HEK293 (cell line): ENCODE measurements at regions not wholly inside any gene's neighbourhood (a gene's known extent, or its start where the extent isn't known, plus 50 kb on each side); places are given as distances from the start of the nearest gene placed in this dataset.

Experiments
- CTCF ChIA-PET: fragments of 350-600 bp; formaldehyde crosslinking; extraction: SDS; loops from one replicate; lab custom pipeline; 2021; ENCODE audit warnings: antibody characterized with exemption; lab: Yijun Ruan, JAX
- POLR2A ChIA-PET: fragments of 300-600 bp; formaldehyde crosslinking; extraction: SDS; loops from one replicate; lab custom pipeline; 2020; ENCODE audit warnings: antibody characterized with exemption, inconsistent platforms; lab: Yijun Ruan, JAX
- H3K27ac ChIP-seq: fragments of 200-500 bp; sonication (Bioruptor generic); 2 replicates; pipeline ENCODE4 v1.5.1; 2014; ENCODE audit warnings: low read depth, low read length, control low read depth, inconsistent platforms; ENCODE audit errors: extremely low read depth
- H3K36me3 ChIP-seq, 2 experiments: fragments of 200-500 bp in 1 of 2; sonication (Bioruptor generic) in 1 of 2; 1 replicate in 1 of 2; 2 replicates in 1 of 2; pipeline ENCODE4 v1.5.1; 2014 to 2017; ENCODE audit warnings: inconsistent platforms in 2 of 2, low read length in 2 of 2; ENCODE audit not compliant: control insufficient read depth in 2 of 2, insufficient read depth in 1 of 2
- H3K4me1 ChIP-seq: fragments of 200-500 bp; sonication (Bioruptor generic); 2 replicates; pipeline ENCODE4 v1.5.1; 2014; ENCODE audit warnings: mild to moderate bottlenecking, low read length, inconsistent platforms; ENCODE audit not compliant: control insufficient read depth, insufficient read depth
- H3K4me3 ChIP-seq: 2 replicates; pipeline ENCODE4 v1.5.1; 2011; ENCODE audit warnings: low read depth, mild to moderate bottlenecking, control low read depth, low read length, moderate library complexity
- H3K9me3 ChIP-seq: fragments of 200-500 bp; sonication (Bioruptor generic); 2 replicates; pipeline ENCODE4 v1.5.1; 2014; ENCODE audit warnings: low read depth, low read length, inconsistent platforms; ENCODE audit not compliant: control insufficient read depth, insufficient read depth
- IKZF3 ChIP-seq: fragments of 450-650 bp; IDR thresholded peaks from 2 replicates; pipeline ENCODE4 v1.5.0; 2018; ENCODE audit warnings: missing biosample characterization, mild to moderate bottlenecking, missing genetic modification characterization, moderate library complexity
- KLF1 ChIP-seq: fragments of 450-650 bp; formaldehyde crosslinking; IDR thresholded peaks from 2 replicates; pipeline ENCODE4 v1.5.1; 2016; ENCODE audit warnings: missing biosample characterization, missing genetic modification characterization
- KLF9 ChIP-seq: fragments of 450-650 bp; formaldehyde crosslinking; IDR thresholded peaks from 2 replicates; pipeline ENCODE4 v1.5.1; 2016; ENCODE audit warnings: missing biosample characterization, missing genetic modification characterization, low read depth
- SCRT2 ChIP-seq: fragments of 450-650 bp; formaldehyde crosslinking; IDR thresholded peaks from 2 replicates; pipeline ENCODE4 v1.5.1; 2016; ENCODE audit warnings: missing biosample characterization, missing genetic modification characterization
- ZBTB1 ChIP-seq: fragments of 450-650 bp; formaldehyde crosslinking; IDR thresholded peaks from 2 replicates; pipeline ENCODE4 v1.5.1; 2016; ENCODE audit warnings: missing biosample characterization, missing genetic modification characterization
- ZBTB48 ChIP-seq: fragments of 450-650 bp; formaldehyde crosslinking; IDR thresholded peaks from 2 replicates; pipeline ENCODE4 v1.5.1; 2016; ENCODE audit warnings: missing biosample characterization, missing genetic modification characterization
- ZNF132 ChIP-seq: fragments of 450-650 bp; formaldehyde crosslinking; IDR thresholded peaks from 2 replicates; pipeline ENCODE4 v1.5.1; 2017; ENCODE audit warnings: missing biosample characterization, missing genetic modification characterization, borderline replicate concordance
- ZNF155 ChIP-seq: fragments of 450-650 bp; formaldehyde crosslinking; IDR thresholded peaks from 2 replicates; pipeline ENCODE4 v1.5.1; 2016; ENCODE audit warnings: missing biosample characterization, missing genetic modification characterization
- ZNF221 ChIP-seq: fragments of 450-650 bp; formaldehyde crosslinking; IDR thresholded peaks from 2 replicates; pipeline ENCODE4 v1.5.1; 2017; ENCODE audit warnings: missing biosample characterization, missing genetic modification characterization, borderline replicate concordance
- ZNF23 ChIP-seq: fragments of 450-650 bp; formaldehyde crosslinking; IDR thresholded peaks from 2 replicates; pipeline ENCODE4 v1.5.1; 2016; ENCODE audit warnings: missing biosample characterization, missing genetic modification characterization, borderline replicate concordance
- ZNF510 ChIP-seq: fragments of 450-650 bp; formaldehyde crosslinking; IDR thresholded peaks from 2 replicates; pipeline ENCODE4 v1.5.1; 2018; ENCODE audit warnings: mild to moderate bottlenecking, missing genetic modification characterization, missing biosample characterization; ENCODE audit not compliant: insufficient replicate concordance
- ZNF548 ChIP-seq: fragments of 450-650 bp; formaldehyde crosslinking; IDR thresholded peaks from 2 replicates; pipeline ENCODE4 v1.5.1; 2016; ENCODE audit warnings: missing biosample characterization, missing genetic modification characterization
- ZXDB ChIP-seq: fragments of 450-650 bp; formaldehyde crosslinking; IDR thresholded peaks from 2 replicates; pipeline ENCODE4 v1.5.1; 2016; ENCODE audit warnings: missing biosample characterization, missing genetic modification characterization
- TF ChIP-seq, protein P1 (sequence below): fragments of 450-650 bp; formaldehyde crosslinking; IDR thresholded peaks from 2 replicates; pipeline ENCODE4 v1.5.1; 2016; ENCODE audit warnings: missing biosample characterization, missing genetic modification characterization
- TF ChIP-seq, protein P2 (sequence below): fragments of 450-650 bp; formaldehyde crosslinking; IDR thresholded peaks from 2 replicates; pipeline ENCODE4 v1.5.1; 2016; ENCODE audit warnings: missing biosample characterization, missing genetic modification characterization
- TF ChIP-seq, protein P3 (sequence below): fragments of 450-650 bp; formaldehyde crosslinking; IDR thresholded peaks from 2 replicates; pipeline ENCODE4 v1.5.1; 2017; ENCODE audit warnings: missing biosample characterization, missing genetic modification characterization
- TF ChIP-seq, protein P4 (sequence below): fragments of 450-650 bp; formaldehyde crosslinking; IDR thresholded peaks from 2 replicates; pipeline ENCODE4 v1.5.1; 2016; ENCODE audit warnings: missing biosample characterization, missing genetic modification characterization, borderline replicate concordance
- TF ChIP-seq, protein P5 (sequence below): fragments of 450-650 bp; formaldehyde crosslinking; IDR thresholded peaks from 2 replicates; pipeline ENCODE4 v1.5.1; 2016; ENCODE audit warnings: missing biosample characterization, missing genetic modification characterization
- TF ChIP-seq, protein P6 (sequence below): fragments of 450-650 bp; formaldehyde crosslinking; IDR thresholded peaks from 2 replicates; pipeline ENCODE4 v1.5.1; 2016; ENCODE audit warnings: missing biosample characterization, missing genetic modification characterization
- TF ChIP-seq, protein P7 (sequence below): fragments of 450-650 bp; formaldehyde crosslinking; IDR thresholded peaks from 2 replicates; pipeline ENCODE4 v1.5.0; 2017; ENCODE audit warnings: missing biosample characterization, missing genetic modification characterization, borderline replicate concordance

DNA sequence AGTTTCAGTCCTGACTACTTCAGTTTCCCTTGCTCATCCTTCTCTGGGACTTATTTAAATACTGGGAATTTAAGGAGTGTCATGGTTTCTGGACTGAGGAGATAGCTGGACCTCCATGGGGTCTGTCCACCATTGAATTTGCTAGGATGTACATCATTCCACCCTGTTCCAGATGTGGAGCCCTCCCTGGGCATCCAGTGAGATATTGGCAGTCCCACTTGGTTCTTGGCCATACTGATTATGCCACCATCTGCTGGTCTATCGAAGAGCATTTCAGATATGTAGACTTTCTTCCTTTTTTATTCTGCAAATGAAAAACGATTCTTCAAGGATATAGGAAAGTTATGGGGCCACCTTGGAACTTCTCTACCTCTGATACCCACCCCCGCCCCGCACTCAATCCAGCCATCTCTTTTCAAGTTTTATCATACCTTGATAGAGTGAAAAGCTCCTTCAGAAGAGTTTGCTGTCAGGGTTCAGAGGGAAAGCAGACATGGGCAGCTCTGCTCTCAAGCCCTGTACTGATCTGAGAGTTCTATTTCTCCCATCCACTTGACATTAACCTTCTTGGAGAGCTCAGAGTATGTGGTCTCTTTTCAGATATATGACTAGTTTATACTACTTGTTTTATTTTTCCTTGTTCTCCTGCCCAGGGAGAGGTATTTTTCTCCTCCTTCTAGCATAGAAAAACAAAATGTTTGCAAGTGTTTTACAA is 490.7 kb upstream of the SGCD start:
- H3K4me1 ChIP-seq = no peaks in the 10 kb centered on the region
- CTCF ChIA-PET = interaction anchor here (0.7 kb wide), 2 partner anchors 11 to 1509 kb away, joined by 3 to 4 read pairs; no protein-coding TSS in a partner anchor
- H3K36me3 ChIP-seq = no peaks in the 10 kb centered on the region
- POLR2A ChIA-PET = no interaction called here
- TF ChIP-seq ZNF548 (no peak), SCRT2 (no peak), ZBTB1 (tag by site-specific recombination) (no peak), ZNF221 (no peak), KLF1 (tag by site-specific recombination) (no peak), ZNF155 (no peak), KLF9 (tag by site-specific recombination) (no peak), ZNF510 (tag by site-specific recombination) (no peak), ZNF23 (tag by site-specific recombination) (no peak), IKZF3 (tag by site-specific recombination) (no peak), ZXDB (tag by site-specific recombination) (no peak), ZBTB48 (no peak), ZNF132 (tag by site-specific recombination) (no peak)
- TF ChIP-seq, protein P1, sequence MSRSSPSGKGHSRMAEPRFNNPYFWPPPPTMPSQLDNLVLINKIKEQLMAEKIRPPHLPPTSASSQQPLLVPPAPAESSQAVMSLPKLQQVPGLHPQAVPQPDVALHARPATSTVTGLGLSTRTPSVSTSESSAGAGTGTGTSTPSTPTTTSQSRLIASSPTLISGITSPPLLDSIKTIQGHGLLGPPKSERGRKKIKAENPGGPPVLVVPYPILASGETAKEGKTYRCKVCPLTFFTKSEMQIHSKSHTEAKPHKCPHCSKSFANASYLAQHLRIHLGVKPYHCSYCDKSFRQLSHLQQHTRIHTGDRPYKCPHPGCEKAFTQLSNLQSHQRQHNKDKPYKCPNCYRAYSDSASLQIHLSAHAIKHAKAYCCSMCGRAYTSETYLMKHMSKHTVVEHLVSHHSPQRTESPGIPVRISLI (tag by site-specific recombination) = no peak
- TF ChIP-seq, protein P2, sequence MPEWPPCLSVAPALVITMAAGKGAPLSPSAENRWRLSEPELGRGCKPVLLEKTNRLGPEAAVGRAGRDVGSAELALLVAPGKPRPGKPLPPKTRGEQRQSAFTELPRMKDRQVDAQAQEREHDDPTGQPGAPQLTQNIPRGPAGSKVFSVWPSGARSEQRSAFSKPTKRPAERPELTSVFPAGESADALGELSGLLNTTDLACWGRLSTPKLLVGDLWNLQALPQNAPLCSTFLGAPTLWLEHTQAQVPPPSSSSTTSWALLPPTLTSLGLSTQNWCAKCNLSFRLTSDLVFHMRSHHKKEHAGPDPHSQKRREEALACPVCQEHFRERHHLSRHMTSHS (tag by site-specific recombination) = no peak
- TF ChIP-seq, protein P3, sequence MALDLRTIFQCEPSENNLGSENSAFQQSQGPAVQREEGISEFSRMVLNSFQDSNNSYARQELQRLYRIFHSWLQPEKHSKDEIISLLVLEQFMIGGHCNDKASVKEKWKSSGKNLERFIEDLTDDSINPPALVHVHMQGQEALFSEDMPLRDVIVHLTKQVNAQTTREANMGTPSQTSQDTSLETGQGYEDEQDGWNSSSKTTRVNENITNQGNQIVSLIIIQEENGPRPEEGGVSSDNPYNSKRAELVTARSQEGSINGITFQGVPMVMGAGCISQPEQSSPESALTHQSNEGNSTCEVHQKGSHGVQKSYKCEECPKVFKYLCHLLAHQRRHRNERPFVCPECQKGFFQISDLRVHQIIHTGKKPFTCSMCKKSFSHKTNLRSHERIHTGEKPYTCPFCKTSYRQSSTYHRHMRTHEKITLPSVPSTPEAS (tag by site-specific recombination) = no peak
- TF ChIP-seq, protein P4, sequence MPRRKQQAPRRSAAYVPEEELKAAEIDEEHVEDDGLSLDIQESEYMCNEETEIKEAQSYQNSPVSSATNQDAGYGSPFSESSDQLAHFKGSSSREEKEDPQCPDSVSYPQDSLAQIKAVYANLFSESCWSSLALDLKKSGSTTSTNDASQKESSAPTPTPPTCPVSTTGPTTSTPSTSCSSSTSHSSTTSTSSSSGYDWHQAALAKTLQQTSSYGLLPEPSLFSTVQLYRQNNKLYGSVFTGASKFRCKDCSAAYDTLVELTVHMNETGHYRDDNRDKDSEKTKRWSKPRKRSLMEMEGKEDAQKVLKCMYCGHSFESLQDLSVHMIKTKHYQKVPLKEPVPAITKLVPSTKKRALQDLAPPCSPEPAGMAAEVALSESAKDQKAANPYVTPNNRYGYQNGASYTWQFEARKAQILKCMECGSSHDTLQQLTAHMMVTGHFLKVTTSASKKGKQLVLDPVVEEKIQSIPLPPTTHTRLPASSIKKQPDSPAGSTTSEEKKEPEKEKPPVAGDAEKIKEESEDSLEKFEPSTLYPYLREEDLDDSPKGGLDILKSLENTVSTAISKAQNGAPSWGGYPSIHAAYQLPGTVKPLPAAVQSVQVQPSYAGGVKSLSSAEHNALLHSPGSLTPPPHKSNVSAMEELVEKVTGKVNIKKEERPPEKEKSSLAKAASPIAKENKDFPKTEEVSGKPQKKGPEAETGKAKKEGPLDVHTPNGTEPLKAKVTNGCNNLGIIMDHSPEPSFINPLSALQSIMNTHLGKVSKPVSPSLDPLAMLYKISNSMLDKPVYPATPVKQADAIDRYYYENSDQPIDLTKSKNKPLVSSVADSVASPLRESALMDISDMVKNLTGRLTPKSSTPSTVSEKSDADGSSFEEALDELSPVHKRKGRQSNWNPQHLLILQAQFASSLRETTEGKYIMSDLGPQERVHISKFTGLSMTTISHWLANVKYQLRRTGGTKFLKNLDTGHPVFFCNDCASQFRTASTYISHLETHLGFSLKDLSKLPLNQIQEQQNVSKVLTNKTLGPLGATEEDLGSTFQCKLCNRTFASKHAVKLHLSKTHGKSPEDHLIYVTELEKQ (tag by site-specific recombination) = no peak
- TF ChIP-seq, protein P5, sequence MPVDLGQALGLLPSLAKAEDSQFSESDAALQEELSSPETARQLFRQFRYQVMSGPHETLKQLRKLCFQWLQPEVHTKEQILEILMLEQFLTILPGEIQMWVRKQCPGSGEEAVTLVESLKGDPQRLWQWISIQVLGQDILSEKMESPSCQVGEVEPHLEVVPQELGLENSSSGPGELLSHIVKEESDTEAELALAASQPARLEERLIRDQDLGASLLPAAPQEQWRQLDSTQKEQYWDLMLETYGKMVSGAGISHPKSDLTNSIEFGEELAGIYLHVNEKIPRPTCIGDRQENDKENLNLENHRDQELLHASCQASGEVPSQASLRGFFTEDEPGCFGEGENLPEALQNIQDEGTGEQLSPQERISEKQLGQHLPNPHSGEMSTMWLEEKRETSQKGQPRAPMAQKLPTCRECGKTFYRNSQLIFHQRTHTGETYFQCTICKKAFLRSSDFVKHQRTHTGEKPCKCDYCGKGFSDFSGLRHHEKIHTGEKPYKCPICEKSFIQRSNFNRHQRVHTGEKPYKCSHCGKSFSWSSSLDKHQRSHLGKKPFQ (tag by site-specific recombination) = no peak
- TF ChIP-seq, protein P6, sequence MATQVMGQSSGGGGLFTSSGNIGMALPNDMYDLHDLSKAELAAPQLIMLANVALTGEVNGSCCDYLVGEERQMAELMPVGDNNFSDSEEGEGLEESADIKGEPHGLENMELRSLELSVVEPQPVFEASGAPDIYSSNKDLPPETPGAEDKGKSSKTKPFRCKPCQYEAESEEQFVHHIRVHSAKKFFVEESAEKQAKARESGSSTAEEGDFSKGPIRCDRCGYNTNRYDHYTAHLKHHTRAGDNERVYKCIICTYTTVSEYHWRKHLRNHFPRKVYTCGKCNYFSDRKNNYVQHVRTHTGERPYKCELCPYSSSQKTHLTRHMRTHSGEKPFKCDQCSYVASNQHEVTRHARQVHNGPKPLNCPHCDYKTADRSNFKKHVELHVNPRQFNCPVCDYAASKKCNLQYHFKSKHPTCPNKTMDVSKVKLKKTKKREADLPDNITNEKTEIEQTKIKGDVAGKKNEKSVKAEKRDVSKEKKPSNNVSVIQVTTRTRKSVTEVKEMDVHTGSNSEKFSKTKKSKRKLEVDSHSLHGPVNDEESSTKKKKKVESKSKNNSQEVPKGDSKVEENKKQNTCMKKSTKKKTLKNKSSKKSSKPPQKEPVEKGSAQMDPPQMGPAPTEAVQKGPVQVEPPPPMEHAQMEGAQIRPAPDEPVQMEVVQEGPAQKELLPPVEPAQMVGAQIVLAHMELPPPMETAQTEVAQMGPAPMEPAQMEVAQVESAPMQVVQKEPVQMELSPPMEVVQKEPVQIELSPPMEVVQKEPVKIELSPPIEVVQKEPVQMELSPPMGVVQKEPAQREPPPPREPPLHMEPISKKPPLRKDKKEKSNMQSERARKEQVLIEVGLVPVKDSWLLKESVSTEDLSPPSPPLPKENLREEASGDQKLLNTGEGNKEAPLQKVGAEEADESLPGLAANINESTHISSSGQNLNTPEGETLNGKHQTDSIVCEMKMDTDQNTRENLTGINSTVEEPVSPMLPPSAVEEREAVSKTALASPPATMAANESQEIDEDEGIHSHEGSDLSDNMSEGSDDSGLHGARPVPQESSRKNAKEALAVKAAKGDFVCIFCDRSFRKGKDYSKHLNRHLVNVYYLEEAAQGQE (tag by site-specific recombination) = no peak
- TF ChIP-seq, protein P7, sequence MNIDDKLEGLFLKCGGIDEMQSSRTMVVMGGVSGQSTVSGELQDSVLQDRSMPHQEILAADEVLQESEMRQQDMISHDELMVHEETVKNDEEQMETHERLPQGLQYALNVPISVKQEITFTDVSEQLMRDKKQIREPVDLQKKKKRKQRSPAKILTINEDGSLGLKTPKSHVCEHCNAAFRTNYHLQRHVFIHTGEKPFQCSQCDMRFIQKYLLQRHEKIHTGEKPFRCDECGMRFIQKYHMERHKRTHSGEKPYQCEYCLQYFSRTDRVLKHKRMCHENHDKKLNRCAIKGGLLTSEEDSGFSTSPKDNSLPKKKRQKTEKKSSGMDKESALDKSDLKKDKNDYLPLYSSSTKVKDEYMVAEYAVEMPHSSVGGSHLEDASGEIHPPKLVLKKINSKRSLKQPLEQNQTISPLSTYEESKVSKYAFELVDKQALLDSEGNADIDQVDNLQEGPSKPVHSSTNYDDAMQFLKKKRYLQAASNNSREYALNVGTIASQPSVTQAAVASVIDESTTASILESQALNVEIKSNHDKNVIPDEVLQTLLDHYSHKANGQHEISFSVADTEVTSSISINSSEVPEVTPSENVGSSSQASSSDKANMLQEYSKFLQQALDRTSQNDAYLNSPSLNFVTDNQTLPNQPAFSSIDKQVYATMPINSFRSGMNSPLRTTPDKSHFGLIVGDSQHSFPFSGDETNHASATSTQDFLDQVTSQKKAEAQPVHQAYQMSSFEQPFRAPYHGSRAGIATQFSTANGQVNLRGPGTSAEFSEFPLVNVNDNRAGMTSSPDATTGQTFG = no peak
- no peak overlapping the region for H3K27ac ChIP-seq
- H3K4me3 ChIP-seq = no peak overlapping the region
- H3K9me3 ChIP-seq = no peaks in the 10 kb centered on the region
